ENCODE measurements at regions not wholly inside any gene's neighbourhood (a gene's known extent, or its start where the extent isn't known, plus 50 kb on each side); places are given as distances from the start of the nearest gene placed in this dataset.

- DNase-seq, result no peak
- H3K36me3 ChIP-seq (ENCODE audit: control insufficient read depth, insufficient read depth, low read length), result no peaks in the 10 kb centered on the region
- H3K27me3 ChIP-seq (ENCODE audit: control insufficient read depth, insufficient read depth, low read length), result no peaks in the 10 kb centered on the region
- H3K27ac ChIP-seq (ENCODE audit: low read length), result no peak overlapping the region
- no peaks in the 10 kb centered on the region for H3K4me1 ChIP-seq (ENCODE audit: control insufficient read depth, insufficient read depth, low read length)
- no peaks in the 10 kb centered on the region for H3K9me3 ChIP-seq (ENCODE audit: control insufficient read depth, low read depth, low read length)
- WGBS (ENCODE audit: insufficient coverage, low lambda C conversion rate), result no CpG with 5 or more reads among the region's 1 CpG
- H3K4me3 ChIP-seq (ENCODE audit: low read length), result no peak overlapping the region
Measured at GRCh38 chr1:181863736-181864135, 197.8 kb downstream of the ZNF648 start.

DNA sequence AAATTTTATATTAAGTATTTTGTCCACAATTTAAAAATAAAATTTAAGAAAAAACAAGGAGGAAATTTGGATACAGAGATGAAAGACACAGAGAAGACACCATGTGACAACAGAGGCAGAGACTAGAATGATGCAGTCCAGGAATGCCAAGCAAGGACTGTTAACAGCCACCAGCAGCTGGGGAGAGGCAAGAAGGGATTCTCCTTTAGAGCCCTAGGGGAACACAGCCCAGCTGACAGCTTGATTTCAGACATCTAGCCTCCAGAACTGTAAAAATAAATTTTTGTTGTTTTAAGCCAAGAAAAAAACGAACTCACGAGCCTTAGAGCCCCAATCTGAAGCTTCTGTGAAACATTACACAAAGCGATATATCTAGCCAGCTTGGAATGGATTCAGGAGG is 198.5 kb downstream of the ZNF648 start:
- no peaks in the 10 kb centered on the region for H3K9me3 ChIP-seq (ENCODE audit: control insufficient read depth, low read depth, low read length)
- WGBS (ENCODE audit: insufficient coverage, low lambda C conversion rate), result 77% methylated on average over 2 of the region's 3 CpGs
- no peaks in the 10 kb centered on the region for H3K4me1 ChIP-seq (ENCODE audit: control insufficient read depth, insufficient read depth, low read length)
- H3K27ac ChIP-seq (ENCODE audit: low read length), result no peak overlapping the region
- no peaks in the 10 kb centered on the region for H3K36me3 ChIP-seq (ENCODE audit: control insufficient read depth, insufficient read depth, low read length)
- H3K4me3 ChIP-seq (ENCODE audit: low read length), result no peak overlapping the region
- DNase-seq, result no peak
- H3K27me3 ChIP-seq (ENCODE audit: control insufficient read depth, insufficient read depth, low read length), result no peaks in the 10 kb centered on the region

DNA sequence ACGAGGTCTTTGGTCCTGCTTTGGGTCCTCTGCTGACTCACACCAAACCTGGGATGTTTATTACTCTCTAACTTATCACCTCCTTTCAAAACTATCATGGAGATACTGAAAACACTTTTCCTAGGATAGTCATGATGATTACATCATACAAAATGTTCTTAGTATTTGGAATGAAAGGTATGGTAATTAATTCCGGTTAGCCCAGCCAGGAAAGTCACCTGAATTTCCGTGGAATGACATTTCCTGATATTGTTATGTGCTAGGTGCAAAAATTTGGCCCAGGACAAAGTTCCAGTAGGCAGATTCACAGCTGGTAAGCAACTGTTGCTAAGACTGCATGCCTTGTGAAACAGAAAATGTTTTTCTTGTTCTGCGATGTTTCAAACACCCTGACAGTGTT is 203.4 kb downstream of the ZNF648 start:
- Histone ChIP-seq H3K27me3 (ENCODE audit: control insufficient read depth, insufficient read depth, low read length) (no peaks in the 10 kb centered on the region), H3K36me3 (ENCODE audit: control insufficient read depth, insufficient read depth, low read length) (no peaks in the 10 kb centered on the region), H3K9me3 (ENCODE audit: control insufficient read depth, low read depth, low read length) (no peaks in the 10 kb centered on the region), H3K4me1 (ENCODE audit: control insufficient read depth, insufficient read depth, low read length) (no peaks in the 10 kb centered on the region), H3K27ac (ENCODE audit: low read length) (no peak overlapping the region), H3K4me3 (ENCODE audit: low read length) (no peak overlapping the region)
- DNase-seq, result no peak
- 100% methylated on average over 1 of the region's 4 CpGs for WGBS (ENCODE audit: insufficient coverage, low lambda C conversion rate)

Data from large intestine (tissue), 3 donors.